GM23338 (cell line): ENCODE measurements at regions not wholly inside any gene's neighbourhood (a gene's known extent, or its start where the extent isn't known, plus 50 kb on each side); places are given as distances from the start of the nearest gene placed in this dataset.

ENCODE experiments used
- CREB1 ChIP-seq: fragments of 250-450 bp; sonication (Bioruptor Pico); IDR thresholded peaks from 2 replicates; pipeline ENCODE4 v1.5.0; 2020; ENCODE audit warnings: low read depth, mild to moderate bottlenecking, moderate library complexity
- CTCF ChIP-seq, 2 experiments: fragments of 200-600 bp in 1 of 2; sonication (generic) in 1 of 2; conservative IDR thresholded peaks; 2 replicates each; pipeline versions ENCODE4 v1.5.1 to v1.6.1; 2016 to 2017; ENCODE audit warnings: antibody characterized with exemption in 2 of 2, low read depth in 2 of 2, mild to moderate bottlenecking in 2 of 2, moderate library complexity in 1 of 2
- EZH2 ChIP-seq: fragments of 200-600 bp; sonication (generic); IDR thresholded peaks from one replicate; pipeline ENCODE4 v1.8.0; 2017; ENCODE audit warnings: antibody characterized with exemption, mild to moderate bottlenecking, low read depth; ENCODE audit not compliant: unreplicated experiment
- EZH2phosphoT487 ChIP-seq: fragments of 200-600 bp; sonication (generic); IDR thresholded peaks from one replicate; pipeline ENCODE4 v1.8.1; 2018; ENCODE audit warnings: antibody characterized with exemption; ENCODE audit not compliant: unreplicated experiment
- JUNB ChIP-seq: IDR thresholded peaks from one replicate; pipeline ENCODE4 v1.6.1; 2016; ENCODE audit warnings: antibody characterized with exemption; ENCODE audit not compliant: unreplicated experiment
- NANOG ChIP-seq: IDR thresholded peaks from 2 replicates; pipeline ENCODE4 v1.6.1; 2016; ENCODE audit warnings: antibody characterized with exemption, borderline replicate concordance
- POLR2AphosphoS5 ChIP-seq: IDR thresholded peaks from 2 replicates; pipeline ENCODE4 v1.6.1; 2016; ENCODE audit warnings: antibody characterized with exemption, low read depth
- ZNF331 ChIP-seq: fragments of 250-450 bp; sonication (Bioruptor Pico); IDR thresholded peaks from 2 replicates; pipeline ENCODE4 v1.5.0; 2020; ENCODE audit warnings: low read depth, mild to moderate bottlenecking, moderate library complexity
- TF ChIP-seq, protein P1 (sequence below): IDR thresholded peaks from one replicate; pipeline ENCODE4 v1.6.1; 2018; ENCODE audit warnings: antibody characterized with exemption; ENCODE audit not compliant: unreplicated experiment
- TF ChIP-seq, protein P2 (sequence below): IDR thresholded peaks from 2 replicates; pipeline ENCODE4 v1.6.1; 2016; ENCODE audit warnings: antibody characterized with exemption

DNA sequence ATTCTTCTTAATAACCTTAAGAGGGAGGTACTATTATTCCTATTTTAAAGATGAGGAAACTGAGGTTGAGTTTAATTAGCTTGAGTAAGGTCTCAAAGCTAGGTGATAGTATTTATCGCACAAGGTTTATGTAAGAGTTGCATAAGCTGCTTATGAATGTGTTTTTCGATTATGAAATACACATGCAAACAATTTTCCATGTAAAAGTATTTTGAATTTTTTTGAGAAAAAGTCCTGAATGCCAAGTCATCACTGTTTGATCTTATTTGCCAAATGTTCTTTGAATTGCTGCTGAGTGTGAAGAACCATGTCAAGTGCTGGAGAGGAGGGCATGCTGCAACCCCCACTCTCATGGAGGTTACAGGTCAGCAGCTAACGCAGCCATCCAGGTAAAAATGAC lies 174.4 kb downstream of the CARTPT start:
- TF ChIP-seq CTCF (conservative IDR thresholded peaks at IDR 0.05; ENCODE audit: low read depth in 2 of 2) (no peak), ZNF331 (CRISPR knock-in tag) (no peak), JUNB (no peak), POLR2AphosphoS5 (no peak), EZH2 (no peak), NANOG (no peak), CREB1 (CRISPR knock-in tag) (no peak), EZH2phosphoT487 (no peak)
- TF ChIP-seq, protein P1, sequence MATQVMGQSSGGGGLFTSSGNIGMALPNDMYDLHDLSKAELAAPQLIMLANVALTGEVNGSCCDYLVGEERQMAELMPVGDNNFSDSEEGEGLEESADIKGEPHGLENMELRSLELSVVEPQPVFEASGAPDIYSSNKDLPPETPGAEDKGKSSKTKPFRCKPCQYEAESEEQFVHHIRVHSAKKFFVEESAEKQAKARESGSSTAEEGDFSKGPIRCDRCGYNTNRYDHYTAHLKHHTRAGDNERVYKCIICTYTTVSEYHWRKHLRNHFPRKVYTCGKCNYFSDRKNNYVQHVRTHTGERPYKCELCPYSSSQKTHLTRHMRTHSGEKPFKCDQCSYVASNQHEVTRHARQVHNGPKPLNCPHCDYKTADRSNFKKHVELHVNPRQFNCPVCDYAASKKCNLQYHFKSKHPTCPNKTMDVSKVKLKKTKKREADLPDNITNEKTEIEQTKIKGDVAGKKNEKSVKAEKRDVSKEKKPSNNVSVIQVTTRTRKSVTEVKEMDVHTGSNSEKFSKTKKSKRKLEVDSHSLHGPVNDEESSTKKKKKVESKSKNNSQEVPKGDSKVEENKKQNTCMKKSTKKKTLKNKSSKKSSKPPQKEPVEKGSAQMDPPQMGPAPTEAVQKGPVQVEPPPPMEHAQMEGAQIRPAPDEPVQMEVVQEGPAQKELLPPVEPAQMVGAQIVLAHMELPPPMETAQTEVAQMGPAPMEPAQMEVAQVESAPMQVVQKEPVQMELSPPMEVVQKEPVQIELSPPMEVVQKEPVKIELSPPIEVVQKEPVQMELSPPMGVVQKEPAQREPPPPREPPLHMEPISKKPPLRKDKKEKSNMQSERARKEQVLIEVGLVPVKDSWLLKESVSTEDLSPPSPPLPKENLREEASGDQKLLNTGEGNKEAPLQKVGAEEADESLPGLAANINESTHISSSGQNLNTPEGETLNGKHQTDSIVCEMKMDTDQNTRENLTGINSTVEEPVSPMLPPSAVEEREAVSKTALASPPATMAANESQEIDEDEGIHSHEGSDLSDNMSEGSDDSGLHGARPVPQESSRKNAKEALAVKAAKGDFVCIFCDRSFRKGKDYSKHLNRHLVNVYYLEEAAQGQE, result no peak
- TF ChIP-seq, protein P2, sequence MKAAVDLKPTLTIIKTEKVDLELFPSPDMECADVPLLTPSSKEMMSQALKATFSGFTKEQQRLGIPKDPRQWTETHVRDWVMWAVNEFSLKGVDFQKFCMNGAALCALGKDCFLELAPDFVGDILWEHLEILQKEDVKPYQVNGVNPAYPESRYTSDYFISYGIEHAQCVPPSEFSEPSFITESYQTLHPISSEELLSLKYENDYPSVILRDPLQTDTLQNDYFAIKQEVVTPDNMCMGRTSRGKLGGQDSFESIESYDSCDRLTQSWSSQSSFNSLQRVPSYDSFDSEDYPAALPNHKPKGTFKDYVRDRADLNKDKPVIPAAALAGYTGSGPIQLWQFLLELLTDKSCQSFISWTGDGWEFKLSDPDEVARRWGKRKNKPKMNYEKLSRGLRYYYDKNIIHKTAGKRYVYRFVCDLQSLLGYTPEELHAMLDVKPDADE, result no peak
